GM19025 (cell line): ENCODE measurements at regions not wholly inside any gene's neighbourhood (a gene's known extent, or its start where the extent isn't known, plus 50 kb on each side); places are given as distances from the start of the nearest gene placed in this dataset.
"Not testable (repeated sequence)": the region's sequence is repeated elsewhere in the genome, so short reads cannot be mapped to it uniquely, and the experiment has no call there.

Source experiments
- ATAC-seq: cut with Tn5 transposase; IDR thresholded peaks from one replicate; pipeline ENCODE4 v1.9.1; 2021; ENCODE audit warnings: mild to moderate bottlenecking, low read depth, moderate library complexity; ENCODE audit not compliant: unreplicated experiment

DNA sequence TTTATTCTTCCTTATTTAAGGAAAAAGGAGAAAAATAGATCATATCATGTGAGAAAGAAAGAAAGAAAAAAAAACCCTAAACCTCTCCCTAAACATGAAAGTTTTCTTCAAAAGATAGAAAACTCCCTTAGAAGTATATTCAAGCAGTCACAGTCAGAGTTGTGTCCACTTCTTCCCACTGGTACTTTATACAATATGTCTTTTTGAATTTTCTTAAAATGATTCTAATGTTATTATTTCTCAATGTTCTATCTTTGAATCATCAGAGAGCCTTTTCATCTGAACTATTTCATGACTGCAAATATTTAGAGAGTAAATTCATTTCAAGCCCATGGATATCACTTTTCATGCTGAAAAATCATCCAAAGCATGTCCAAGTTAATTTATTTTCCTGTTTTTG, 205.2 kb upstream of the SPOPL start:
- ATAC-seq, result no peak

GRCh38 chr2:138298120-138298814, 203.3 kb upstream of the SPOPL start:
- peak; percentile 71 for ATAC-seq

DNA sequence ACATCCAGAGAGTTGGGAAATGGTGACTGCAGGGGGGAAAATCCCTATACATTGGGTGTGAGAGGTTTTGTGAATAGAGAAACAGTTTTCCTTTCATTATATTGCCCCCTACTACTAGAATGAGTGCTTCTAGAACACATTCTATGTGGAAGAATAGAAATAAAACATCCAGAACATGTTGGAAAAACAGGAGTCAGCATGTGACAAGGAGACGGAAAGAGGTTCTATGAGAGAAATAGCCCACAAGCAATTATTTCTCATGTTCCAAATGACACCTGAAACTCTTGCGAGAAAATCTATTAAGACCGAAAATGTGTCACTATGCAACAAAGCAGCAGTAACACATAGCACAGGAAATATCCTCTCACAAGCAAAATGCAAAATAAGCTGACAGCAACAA, 202.7 kb upstream of the SPOPL start:
- ATAC-seq, result peak; percentile 62

DNA sequence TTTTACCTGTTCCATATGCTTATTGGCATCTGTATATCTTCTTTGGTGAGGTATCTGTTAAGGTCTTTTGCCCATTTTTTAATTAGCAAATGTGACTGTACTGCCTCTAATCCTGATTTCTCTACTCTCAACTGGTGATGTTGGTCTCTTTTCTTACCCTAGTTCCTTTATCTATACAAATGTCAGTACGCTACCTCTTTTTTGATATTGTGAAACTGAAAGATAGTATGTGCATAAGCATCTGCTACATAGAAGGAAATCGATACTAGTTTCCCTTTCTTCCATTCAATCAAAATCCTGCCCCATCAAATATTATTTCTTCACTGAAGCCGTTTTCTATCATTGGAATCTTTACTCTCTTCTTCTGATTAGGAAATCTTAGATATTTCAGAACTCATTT, 194.9 kb upstream of the SPOPL start:
- no peak for ATAC-seq

GRCh38 chr2:138307099-138307498, 194.5 kb upstream of the SPOPL start:
- ATAC-seq, result no peak

DNA sequence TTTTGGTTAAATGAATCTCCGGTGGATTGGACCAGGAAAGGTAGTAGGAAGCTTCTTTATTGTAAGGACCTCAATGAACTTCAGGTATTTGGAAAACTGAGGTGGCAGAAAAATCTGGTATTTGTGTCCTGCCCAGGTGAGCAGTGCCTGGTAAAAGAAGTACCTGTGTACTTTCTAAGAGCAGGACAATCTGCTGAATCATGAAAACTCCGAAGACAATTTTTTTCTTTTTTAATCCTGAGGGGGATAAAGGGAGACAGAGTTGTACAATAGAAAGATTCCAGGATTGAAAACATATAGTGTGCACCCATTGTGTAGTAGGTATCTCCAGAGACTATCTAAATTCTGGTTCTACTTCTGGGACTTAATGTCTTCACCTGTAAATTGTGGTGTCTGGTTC, 191.8 kb upstream of the SPOPL start:
- ATAC-seq, result no peak

GRCh38 chr2:138312061-138312460, 189.5 kb upstream of the SPOPL start:
- ATAC-seq, result no peak

DNA sequence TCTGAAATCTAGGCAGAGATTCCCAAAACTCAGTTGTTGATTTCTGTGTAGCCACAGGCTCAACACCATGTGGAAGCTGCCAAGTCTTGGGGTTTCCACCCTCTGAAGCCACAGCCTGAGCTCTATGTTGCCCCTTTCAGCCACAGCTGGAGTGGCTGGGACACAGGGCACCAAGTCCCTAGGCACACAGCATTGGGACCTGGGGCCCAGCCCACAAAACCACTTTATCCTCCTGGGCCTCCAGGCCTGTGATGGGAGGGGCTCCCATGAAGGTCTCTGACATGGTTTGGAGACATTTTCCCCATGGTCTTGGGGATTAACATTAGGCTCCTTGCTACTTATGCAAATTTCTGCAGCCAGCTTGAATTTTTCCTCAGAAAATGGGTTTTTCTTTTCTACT, 186.0 kb upstream of the SPOPL start:
- not testable (repeated sequence) for ATAC-seq

DNA sequence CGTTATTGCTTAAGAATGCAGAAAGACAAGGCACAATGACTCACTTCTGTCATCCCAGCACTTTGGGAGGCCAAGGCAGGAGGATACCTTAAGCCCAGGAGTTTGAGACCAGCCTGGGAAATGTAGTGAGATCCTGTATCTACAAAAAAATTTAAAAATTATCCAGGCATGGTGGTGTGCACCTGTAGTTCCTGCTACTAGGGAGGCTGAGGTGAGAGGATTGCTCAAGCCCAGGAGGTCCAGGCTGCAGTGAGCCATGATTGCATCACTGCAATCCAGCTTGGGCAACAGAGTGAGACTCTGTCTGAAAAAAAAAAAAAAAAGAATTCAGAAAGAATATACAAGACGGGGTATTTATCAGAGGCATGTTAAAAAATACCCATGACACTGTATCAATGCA, 182.0 kb upstream of the SPOPL start:
- ATAC-seq, result no peak

- no peak for ATAC-seq
Observed at GRCh38 chr2:138321458-138321857, 180.1 kb upstream of the SPOPL start.

GRCh38 chr2:138323382-138324067, 178.0 kb upstream of the SPOPL start:
- no peak for ATAC-seq

DNA sequence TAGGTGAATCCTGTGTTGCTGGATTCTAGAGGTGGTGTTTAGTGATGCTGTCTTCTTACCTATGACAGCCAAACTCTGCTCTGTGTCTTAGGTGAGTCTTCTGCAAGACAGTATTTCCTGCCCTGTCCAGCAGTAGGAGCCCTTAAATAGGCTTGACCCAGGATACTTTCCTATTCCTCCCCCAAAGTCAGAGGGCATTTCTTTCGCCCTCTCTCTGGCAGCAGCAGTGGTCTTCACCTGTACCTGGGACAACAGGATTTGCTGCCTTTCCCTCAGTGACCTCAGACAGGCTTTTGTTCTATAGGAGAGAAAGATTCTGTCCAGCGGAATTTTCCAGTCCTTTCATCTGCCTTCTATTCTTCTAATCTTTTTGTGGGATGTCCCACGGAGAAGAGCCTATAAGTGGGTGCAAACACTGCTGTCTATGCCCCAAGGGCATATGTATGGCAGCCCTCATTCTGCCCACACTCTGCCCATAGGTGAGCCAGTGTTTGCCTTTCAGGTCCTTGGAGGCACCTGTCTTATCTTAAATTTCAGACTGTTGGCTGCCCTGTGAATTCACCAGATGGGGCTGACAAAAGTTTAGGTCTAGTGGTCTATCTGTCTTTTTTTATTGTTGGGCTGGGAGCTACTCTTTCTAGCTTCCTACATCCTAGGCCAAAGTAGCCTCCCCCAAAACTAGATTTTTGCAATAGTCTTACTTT, 177.3 kb upstream of the SPOPL start:
- ATAC-seq, result no peak

DNA sequence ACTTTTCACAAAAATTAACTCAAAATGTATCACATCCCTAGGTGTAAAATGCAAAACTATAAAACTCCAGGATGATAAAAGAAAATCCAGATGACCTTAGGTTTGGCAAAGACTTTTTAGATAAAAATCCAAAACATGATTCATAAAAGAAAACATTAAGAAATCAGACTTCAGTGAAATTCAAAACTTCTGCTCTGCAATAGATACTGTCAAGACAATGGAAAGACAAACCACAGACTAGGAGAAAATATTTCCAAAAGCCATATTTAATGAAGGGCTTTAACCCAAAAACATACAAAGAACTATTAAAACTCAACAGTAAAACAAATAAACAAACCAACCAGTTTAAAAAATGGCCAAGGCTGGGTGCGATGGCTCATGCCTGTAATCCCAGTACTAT, 173.6 kb upstream of the SPOPL start:
- no peak for ATAC-seq

- no peak for ATAC-seq
Observed at GRCh38 chr2:138329162-138329561, 172.4 kb upstream of the SPOPL start.

- no peak for ATAC-seq
Observed at GRCh38 chr2:138329591-138329990, 172.0 kb upstream of the SPOPL start.

- ATAC-seq, result no peak
Observed at GRCh38 chr2:138333121-138333520, 168.4 kb upstream of the SPOPL start.

DNA sequence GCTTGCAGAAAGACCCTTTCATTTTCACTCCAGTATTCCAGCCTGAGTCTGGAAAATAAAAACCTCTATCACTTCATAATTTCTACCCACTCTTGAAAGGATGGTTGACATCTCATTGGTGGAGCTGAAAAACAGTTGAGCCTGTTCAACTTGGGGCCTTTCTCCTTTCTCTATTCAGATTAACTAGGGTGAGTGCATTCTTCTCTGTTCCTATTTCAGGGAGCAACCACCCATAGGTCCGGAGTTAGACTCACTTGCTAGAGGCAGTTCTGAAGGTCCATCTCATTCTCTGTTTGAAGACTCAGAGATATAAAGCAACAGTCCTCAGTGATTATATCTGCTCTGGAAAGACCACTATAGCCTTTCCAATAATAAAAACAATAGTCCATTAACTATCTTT, 167.9 kb upstream of the SPOPL start:
- ATAC-seq, result no peak

DNA sequence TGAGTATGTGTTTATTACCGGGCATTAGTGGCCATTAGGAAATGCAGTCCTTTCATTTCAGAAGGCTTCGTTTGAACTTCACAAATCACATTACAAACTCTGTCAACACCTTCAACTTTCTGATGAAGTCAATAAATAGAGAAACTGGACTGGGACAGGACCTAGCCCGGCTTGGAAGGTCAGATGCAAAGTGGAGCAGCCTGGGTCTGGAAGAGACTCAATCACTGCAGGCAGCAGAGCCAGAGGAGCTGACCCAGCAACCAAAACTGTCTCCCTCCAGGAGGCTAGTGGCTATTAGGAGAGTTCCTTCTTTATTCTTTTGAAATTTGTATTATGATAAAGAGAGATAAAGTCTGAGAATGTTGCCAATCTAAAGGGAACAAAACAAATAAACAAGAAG, 167.2 kb upstream of the SPOPL start:
- no peak for ATAC-seq

- no peak for ATAC-seq
Observed at GRCh38 chr2:138335036-138335435, 166.5 kb upstream of the SPOPL start.

DNA sequence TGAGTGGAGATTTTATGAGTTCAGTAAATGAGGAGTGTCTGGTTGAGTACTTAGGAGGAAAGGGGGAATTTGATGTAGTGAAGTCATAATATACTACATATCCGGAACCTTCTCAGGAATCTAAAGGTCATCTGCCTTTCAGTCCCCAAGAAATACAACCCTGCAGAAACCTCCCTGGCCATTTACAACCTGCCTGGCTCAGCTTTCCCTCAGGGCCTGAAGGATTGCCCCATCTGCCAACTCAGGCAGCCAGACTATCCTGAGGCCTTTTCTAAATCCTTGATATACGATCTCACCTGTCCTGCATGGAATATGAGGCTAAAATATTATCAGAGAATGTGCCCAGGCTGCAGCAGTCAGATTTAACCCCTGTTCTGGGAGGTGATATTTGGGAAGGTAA, 165.4 kb upstream of the SPOPL start:
- no peak for ATAC-seq

DNA sequence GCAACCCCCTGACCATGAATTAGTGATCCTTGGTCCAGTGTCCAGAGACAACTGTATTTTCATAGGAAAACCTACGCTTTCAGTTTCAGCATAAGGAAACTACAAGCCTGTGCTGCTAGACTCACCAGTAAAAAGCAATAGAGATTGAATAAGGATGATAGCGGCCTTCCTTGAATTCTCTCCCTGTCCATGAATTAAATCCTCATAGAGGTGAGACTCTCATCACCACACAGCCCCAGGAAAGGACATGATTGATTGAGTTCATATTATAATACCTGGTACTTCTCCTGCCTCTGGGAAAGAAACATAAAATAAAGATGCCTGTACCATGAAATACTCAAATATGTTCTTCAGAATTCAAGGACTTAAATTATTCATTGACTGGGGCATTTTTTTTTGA, 146.3 kb upstream of the SPOPL start:
- ATAC-seq, result no peak

- no peak for ATAC-seq
Observed at GRCh38 chr2:138356178-138356577, 145.4 kb upstream of the SPOPL start.
